ENCODE measurements at regions not wholly inside any gene's neighbourhood (a gene's known extent, or its start where the extent isn't known, plus 50 kb on each side); places are given as distances from the start of the nearest gene placed in this dataset.

DNA sequence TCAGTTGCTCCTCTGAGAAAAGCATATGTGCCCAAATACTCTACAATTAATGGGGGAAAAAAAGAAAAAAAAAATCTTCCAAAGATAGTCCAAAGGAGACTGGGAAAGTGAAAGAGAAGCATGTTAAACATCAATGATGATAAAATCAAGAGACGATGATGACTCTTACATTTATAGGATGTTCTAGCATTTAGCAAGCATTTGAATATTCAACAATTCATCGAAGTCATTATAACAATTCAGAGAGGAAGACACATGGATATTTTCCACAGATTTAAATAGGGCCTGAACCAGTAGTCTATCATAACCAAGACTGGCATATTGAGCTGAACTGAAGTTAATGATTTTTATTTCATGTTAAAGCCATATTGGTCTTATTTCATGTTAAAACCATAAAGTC is 528.4 kb downstream of the INHBA start:
- Histone ChIP-seq H3K9me3 (ENCODE audit: control insufficient read depth in 2 of 2, insufficient read depth in 1 of 2, low read length in 1 of 2) (no peaks in the 10 kb centered on the region), H3K27ac (ENCODE audit: low read depth in 1 of 2, low read length in 1 of 2) (no peak overlapping the region), H3K27me3 (ENCODE audit: control insufficient read depth in 2 of 2, insufficient read depth in 1 of 2, low read length in 1 of 2) (no peaks in the 10 kb centered on the region), H3K4me3 (ENCODE audit: low read length in 2 of 2) (no peak overlapping the region), H3K4me1 (ENCODE audit: control insufficient read depth in 2 of 2, insufficient read depth in 2 of 2, low read length in 2 of 2) (no peaks in the 10 kb centered on the region), H3K36me3 (ENCODE audit: control insufficient read depth in 2 of 2, insufficient read depth in 2 of 2, low read length in 1 of 2) (no peaks in the 10 kb centered on the region)
- no peak for DNase-seq (ENCODE audit: low read depth in 6 of 9, low spot score in 9 of 9)
- WGBS = 97% methylated on average over 2 of the region's 2 CpGs

DNA sequence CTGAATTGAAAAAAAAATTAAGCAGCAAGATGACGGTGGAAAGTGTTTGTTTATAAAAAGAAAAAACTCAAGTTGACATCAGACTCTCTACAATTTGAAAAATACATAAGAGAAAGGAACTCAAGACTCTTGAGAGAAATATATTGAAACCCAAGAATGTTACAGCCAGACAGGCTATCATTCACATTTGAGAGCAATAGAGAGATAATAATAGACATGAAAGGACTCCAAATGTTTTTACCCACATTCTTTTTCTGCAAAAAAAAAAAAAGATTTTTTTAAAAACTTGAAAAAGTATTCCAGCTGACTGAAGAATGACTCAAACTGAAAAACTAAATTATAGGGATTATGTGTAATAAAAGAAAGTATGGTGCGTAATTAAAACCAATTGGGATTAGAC is 532.4 kb downstream of the INHBA start:
- DNase-seq (ENCODE audit: low read depth in 6 of 9, low spot score in 9 of 9) = no peak

DNA sequence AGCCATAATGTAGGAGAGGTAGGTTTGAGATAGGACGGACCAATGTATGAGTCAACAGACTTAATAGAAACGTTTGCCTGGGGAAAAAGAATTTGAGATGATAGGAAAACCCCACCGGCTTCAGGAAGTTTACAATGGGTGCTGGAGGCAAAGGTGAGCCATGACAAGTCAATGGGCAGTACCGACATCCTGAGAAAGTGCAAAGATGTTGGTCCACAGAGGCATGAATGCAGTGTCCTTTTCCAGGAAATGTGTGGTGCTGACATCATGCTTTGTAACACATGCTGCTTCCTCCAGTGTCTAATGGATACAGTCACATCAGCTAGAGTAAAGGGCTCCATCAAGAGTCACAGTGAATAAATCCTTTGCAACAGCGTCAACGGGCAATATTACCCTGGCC is 533.6 kb downstream of the INHBA start:
- H3K36me3 ChIP-seq (ENCODE audit: control insufficient read depth in 2 of 2, insufficient read depth in 2 of 2, low read length in 1 of 2) = no peaks in the 10 kb centered on the region
- H3K9me3 ChIP-seq (ENCODE audit: control insufficient read depth in 2 of 2, insufficient read depth in 1 of 2, low read length in 1 of 2) = no peaks in the 10 kb centered on the region
- H3K27ac ChIP-seq (ENCODE audit: low read depth in 1 of 2, low read length in 1 of 2) = no peak overlapping the region
- DNase-seq (ENCODE audit: low read depth in 6 of 9, low spot score in 9 of 9) = no peak
- H3K27me3 ChIP-seq (ENCODE audit: control insufficient read depth in 2 of 2, insufficient read depth in 1 of 2, low read length in 1 of 2) = no peaks in the 10 kb centered on the region
- H3K4me1 ChIP-seq (ENCODE audit: control insufficient read depth in 2 of 2, insufficient read depth in 2 of 2, low read length in 2 of 2) = no peaks in the 10 kb centered on the region
- WGBS = 94% methylated on average over 6 of the region's 6 CpGs
- no peak overlapping the region for H3K4me3 ChIP-seq (ENCODE audit: low read length in 2 of 2)

More for the DNA sequence above, 532.4 kb downstream of the INHBA start:
- WGBS = 94% methylated on average over 2 of the region's 2 CpGs
- no peak overlapping the region for H3K27ac ChIP-seq (ENCODE audit: low read depth in 1 of 2, low read length in 1 of 2)
- no peaks in the 10 kb centered on the region for H3K36me3 ChIP-seq (ENCODE audit: control insufficient read depth in 2 of 2, insufficient read depth in 2 of 2, low read length in 1 of 2)
- no peaks in the 10 kb centered on the region for H3K4me1 ChIP-seq (ENCODE audit: control insufficient read depth in 2 of 2, insufficient read depth in 2 of 2, low read length in 2 of 2)
- no peaks in the 10 kb centered on the region for H3K27me3 ChIP-seq (ENCODE audit: control insufficient read depth in 2 of 2, insufficient read depth in 1 of 2, low read length in 1 of 2)
- H3K4me3 ChIP-seq (ENCODE audit: low read length in 2 of 2) = no peak overlapping the region
- no peaks in the 10 kb centered on the region for H3K9me3 ChIP-seq (ENCODE audit: control insufficient read depth in 2 of 2, insufficient read depth in 1 of 2, low read length in 1 of 2)

DNA sequence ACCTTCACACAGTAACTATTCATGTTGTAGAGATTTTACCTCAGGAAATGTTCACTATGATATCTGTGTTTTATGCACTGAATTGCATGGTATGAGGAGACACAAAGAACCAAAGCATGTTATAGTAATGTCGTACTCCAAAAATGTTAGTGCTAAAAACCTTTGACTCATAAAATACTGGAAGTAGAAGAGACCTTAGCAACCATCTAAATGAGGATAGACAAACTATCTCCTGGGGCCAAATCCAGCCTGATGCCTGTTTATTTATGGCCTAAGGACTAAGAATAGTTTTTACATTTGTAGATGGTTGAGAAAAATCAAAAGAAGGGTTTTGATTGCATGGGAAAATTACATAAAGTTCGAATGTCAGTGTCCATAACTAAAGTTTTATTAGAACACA is 535.1 kb downstream of the INHBA start:
- H3K27me3 ChIP-seq (ENCODE audit: control insufficient read depth in 2 of 2, insufficient read depth in 1 of 2, low read length in 1 of 2) = no peaks in the 10 kb centered on the region
- no peak for DNase-seq (ENCODE audit: low read depth in 6 of 9, low spot score in 9 of 9)
- H3K9me3 ChIP-seq (ENCODE audit: control insufficient read depth in 2 of 2, insufficient read depth in 1 of 2, low read length in 1 of 2) = no peaks in the 10 kb centered on the region
- H3K4me1 ChIP-seq (ENCODE audit: control insufficient read depth in 2 of 2, insufficient read depth in 2 of 2, low read length in 2 of 2) = no peaks in the 10 kb centered on the region
- no peaks in the 10 kb centered on the region for H3K36me3 ChIP-seq (ENCODE audit: control insufficient read depth in 2 of 2, insufficient read depth in 2 of 2, low read length in 1 of 2)
- H3K4me3 ChIP-seq (ENCODE audit: low read length in 2 of 2) = no peak overlapping the region
- 92% methylated on average over 2 of the region's 2 CpGs for WGBS
- H3K27ac ChIP-seq (ENCODE audit: low read depth in 1 of 2, low read length in 1 of 2) = no peak overlapping the region

DNA sequence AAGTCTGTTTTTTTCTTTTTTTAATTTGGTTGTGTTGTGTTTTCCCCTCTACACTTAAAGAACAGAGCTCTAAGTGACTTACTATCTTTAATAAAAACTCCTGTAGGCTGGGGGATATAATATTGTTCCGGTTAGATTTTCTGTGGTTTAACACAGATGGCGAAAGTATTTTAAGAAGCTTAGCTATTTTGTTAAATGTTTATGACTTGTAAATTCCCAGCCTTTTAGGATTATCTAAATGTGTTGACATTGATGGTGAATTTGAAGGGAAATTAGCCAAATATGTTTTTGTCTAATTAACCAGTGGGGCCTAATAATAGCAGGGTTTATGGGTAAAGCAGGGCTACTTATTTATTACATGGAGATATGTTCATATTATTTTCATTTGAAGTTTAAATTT is 538.5 kb downstream of the INHBA start:
- H3K27ac ChIP-seq (ENCODE audit: low read depth in 1 of 2, low read length in 1 of 2) = no peak overlapping the region
- WGBS = 44% methylated on average over 2 of the region's 2 CpGs
- no peaks in the 10 kb centered on the region for H3K4me1 ChIP-seq (ENCODE audit: control insufficient read depth in 2 of 2, insufficient read depth in 2 of 2, low read length in 2 of 2)
- no peak overlapping the region for H3K4me3 ChIP-seq (ENCODE audit: low read length in 2 of 2)
- no peaks in the 10 kb centered on the region for H3K27me3 ChIP-seq (ENCODE audit: control insufficient read depth in 2 of 2, insufficient read depth in 1 of 2, low read length in 1 of 2)
- no peaks in the 10 kb centered on the region for H3K9me3 ChIP-seq (ENCODE audit: control insufficient read depth in 2 of 2, insufficient read depth in 1 of 2, low read length in 1 of 2)
- DNase-seq (ENCODE audit: low read depth in 6 of 9, low spot score in 9 of 9) = no peak
- H3K36me3 ChIP-seq (ENCODE audit: control insufficient read depth in 2 of 2, insufficient read depth in 2 of 2, low read length in 1 of 2) = no peaks in the 10 kb centered on the region

DNA sequence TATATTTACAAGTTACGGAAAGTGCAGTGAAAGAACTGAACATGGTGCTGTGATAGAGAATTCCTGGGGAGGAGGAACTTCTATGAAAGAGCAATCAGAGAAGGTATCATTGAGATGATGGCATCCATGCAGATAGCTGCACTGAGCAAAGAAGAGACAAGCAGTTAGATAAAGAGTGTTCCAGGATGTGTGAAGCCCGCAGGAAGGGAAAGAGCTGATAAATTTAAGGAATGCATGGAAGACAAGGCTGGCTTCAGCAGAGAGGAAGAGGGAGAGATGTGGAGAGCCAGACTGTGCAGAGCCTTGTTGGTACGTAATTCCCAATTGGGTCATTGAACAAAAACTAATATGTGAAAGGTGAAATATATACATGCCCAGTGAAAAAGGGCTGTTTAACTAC is 538.9 kb downstream of the INHBA start:
- 96% methylated on average over 3 of the region's 3 CpGs for WGBS
- no peaks in the 10 kb centered on the region for H3K36me3 ChIP-seq (ENCODE audit: control insufficient read depth in 2 of 2, insufficient read depth in 2 of 2, low read length in 1 of 2)
- DNase-seq (ENCODE audit: low read depth in 6 of 9, low spot score in 9 of 9) = no peak

DNA sequence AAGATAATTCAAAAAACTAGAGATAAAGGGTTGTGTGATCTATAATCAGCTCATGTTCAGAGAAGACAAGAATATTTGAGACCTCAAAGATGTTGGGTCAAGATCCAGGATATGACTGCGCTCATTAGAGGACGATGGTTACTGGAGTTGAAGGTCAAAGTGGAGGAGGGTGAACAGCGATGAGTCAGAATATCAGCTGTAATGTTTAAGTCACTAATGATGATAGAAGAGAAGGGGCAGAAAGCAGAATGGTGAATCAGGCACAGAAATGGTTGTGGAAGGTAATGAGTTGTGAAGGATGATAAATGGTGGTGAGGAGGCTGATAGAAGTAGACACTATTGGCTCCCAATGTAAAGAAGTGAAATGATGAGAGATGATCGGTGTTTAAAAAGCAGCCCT is 540.3 kb downstream of the INHBA start:
- no peak overlapping the region for H3K27ac ChIP-seq (ENCODE audit: low read depth in 1 of 2, low read length in 1 of 2)
- 96% methylated on average over 4 of the region's 4 CpGs for whole genome bisulfite sequencing
- H3K36me3 ChIP-seq (ENCODE audit: control insufficient read depth in 2 of 2, insufficient read depth in 2 of 2, low read length in 1 of 2) = no peaks in the 10 kb centered on the region
- no peak overlapping the region for H3K4me3 ChIP-seq (ENCODE audit: low read length in 2 of 2)
- H3K27me3 ChIP-seq (ENCODE audit: control insufficient read depth in 2 of 2, insufficient read depth in 1 of 2, low read length in 1 of 2) = no peaks in the 10 kb centered on the region
- H3K4me1 ChIP-seq (ENCODE audit: control insufficient read depth in 2 of 2, insufficient read depth in 2 of 2, low read length in 2 of 2) = no peaks in the 10 kb centered on the region
- H3K9me3 ChIP-seq (ENCODE audit: control insufficient read depth in 2 of 2, insufficient read depth in 1 of 2, low read length in 1 of 2) = no peaks in the 10 kb centered on the region
- DNase-seq (ENCODE audit: low read depth in 6 of 9, low spot score in 9 of 9) = no peak

More for the DNA sequence above, 538.9 kb downstream of the INHBA start:
- no peaks in the 10 kb centered on the region for H3K4me1 ChIP-seq (ENCODE audit: control insufficient read depth in 2 of 2, insufficient read depth in 2 of 2, low read length in 2 of 2)
- H3K4me3 ChIP-seq (ENCODE audit: low read length in 2 of 2) = no peak overlapping the region
- no peak overlapping the region for H3K27ac ChIP-seq (ENCODE audit: low read depth in 1 of 2, low read length in 1 of 2)
- H3K27me3 ChIP-seq (ENCODE audit: control insufficient read depth in 2 of 2, insufficient read depth in 1 of 2, low read length in 1 of 2) = no peaks in the 10 kb centered on the region
- no peaks in the 10 kb centered on the region for H3K9me3 ChIP-seq (ENCODE audit: control insufficient read depth in 2 of 2, insufficient read depth in 1 of 2, low read length in 1 of 2)

DNA sequence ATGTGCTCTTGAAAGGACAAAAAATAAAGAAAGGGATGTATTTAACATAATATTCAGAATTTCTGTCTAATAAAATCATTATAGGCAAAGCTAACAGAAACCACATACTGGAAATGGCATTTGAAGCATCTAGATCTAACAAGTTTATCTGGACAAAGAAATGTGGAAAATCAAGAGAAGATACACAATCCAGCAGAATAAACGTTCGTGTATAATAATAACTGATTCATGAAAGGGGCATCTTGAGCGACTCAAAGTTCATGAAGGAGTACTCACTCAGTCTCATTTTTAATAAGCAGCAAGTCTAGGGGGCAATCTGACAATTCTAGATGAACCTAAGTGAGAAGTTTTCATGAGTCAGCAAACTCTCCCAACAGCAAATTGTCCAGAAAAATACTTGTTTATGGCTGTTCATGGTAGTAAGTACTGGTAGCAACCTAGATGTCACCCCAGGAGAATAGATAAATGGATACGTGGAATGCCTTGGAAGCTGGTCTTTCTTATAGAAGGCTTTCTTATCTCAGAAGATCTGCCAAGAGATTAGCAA is 541.8 kb downstream of the INHBA start:
- 95% methylated on average over 4 of the region's 4 CpGs for WGBS
- no peaks in the 10 kb centered on the region for H3K4me1 ChIP-seq (ENCODE audit: control insufficient read depth in 2 of 2, insufficient read depth in 2 of 2, low read length in 2 of 2)

DNA sequence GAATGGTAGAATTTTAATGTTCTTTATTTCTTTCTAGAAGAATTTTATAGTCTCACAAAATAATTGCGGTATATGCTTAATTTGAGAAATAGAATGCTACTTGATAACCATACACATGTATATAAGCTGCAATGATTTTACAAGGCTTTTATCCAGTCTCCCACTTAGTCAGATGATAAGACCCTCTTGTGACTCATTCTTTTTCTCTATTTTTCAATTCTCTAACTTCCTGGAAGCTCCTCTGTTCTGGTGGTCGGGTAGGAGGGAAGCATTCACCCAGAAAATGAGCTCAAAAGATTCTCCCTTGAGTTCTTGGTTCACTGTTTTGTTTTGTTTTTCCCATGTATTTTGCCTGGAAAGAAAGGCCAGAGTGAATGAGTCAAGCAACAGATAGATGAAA is 546.6 kb downstream of the INHBA start:
- Histone ChIP-seq H3K4me3 (ENCODE audit: low read length in 2 of 2) (no peak overlapping the region), H3K9me3 (ENCODE audit: control insufficient read depth in 2 of 2, insufficient read depth in 1 of 2, low read length in 1 of 2) (no peaks in the 10 kb centered on the region), H3K4me1 (ENCODE audit: control insufficient read depth in 2 of 2, insufficient read depth in 2 of 2, low read length in 2 of 2) (no peaks in the 10 kb centered on the region), H3K27ac (ENCODE audit: low read depth in 1 of 2, low read length in 1 of 2) (no peak overlapping the region), H3K36me3 (ENCODE audit: control insufficient read depth in 2 of 2, insufficient read depth in 2 of 2, low read length in 1 of 2) (no peaks in the 10 kb centered on the region), H3K27me3 (ENCODE audit: control insufficient read depth in 2 of 2, insufficient read depth in 1 of 2, low read length in 1 of 2) (no peaks in the 10 kb centered on the region)
- no peak for DNase-seq (ENCODE audit: low read depth in 6 of 9, low spot score in 9 of 9)
- WGBS = 88% methylated on average over 2 of the region's 2 CpGs

More for the DNA sequence above, 541.8 kb downstream of the INHBA start:
- no peak for DNase-seq (ENCODE audit: low read depth in 6 of 9, low spot score in 9 of 9)
- Histone ChIP-seq H3K36me3 (ENCODE audit: control insufficient read depth in 2 of 2, insufficient read depth in 2 of 2, low read length in 1 of 2) (no peaks in the 10 kb centered on the region), H3K9me3 (ENCODE audit: control insufficient read depth in 2 of 2, insufficient read depth in 1 of 2, low read length in 1 of 2) (no peaks in the 10 kb centered on the region), H3K4me3 (ENCODE audit: low read length in 2 of 2) (no peak overlapping the region), H3K27ac (ENCODE audit: low read depth in 1 of 2, low read length in 1 of 2) (no peak overlapping the region), H3K27me3 (ENCODE audit: control insufficient read depth in 2 of 2, insufficient read depth in 1 of 2, low read length in 1 of 2) (no peaks in the 10 kb centered on the region)

DNA sequence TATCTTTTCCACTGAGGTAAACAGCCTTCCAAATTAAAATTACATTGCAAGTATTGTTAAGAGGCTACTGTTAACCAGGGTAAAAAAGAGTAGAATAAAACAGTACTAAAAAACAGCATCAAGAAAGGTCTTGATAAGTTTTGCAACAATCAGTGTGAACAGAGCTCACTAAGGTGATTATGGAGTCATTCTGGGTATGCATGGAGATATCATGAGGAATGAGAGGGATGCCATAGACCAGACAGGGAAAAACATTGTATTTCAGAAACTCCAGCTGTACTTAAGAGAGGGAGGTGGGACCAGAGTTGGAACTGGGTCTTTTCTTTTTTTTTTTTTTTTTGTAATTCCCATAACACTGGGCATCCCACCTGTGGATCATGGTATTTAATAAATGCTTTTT is 549.6 kb downstream of the INHBA start:
- Histone ChIP-seq H3K36me3 (ENCODE audit: control insufficient read depth in 2 of 2, insufficient read depth in 2 of 2, low read length in 1 of 2) (no peaks in the 10 kb centered on the region), H3K4me1 (ENCODE audit: control insufficient read depth in 2 of 2, insufficient read depth in 2 of 2, low read length in 2 of 2) (no peaks in the 10 kb centered on the region), H3K27ac (ENCODE audit: low read depth in 1 of 2, low read length in 1 of 2) (no peak overlapping the region), H3K9me3 (ENCODE audit: control insufficient read depth in 2 of 2, insufficient read depth in 1 of 2, low read length in 1 of 2) (no peaks in the 10 kb centered on the region), H3K27me3 (ENCODE audit: control insufficient read depth in 2 of 2, insufficient read depth in 1 of 2, low read length in 1 of 2) (no peaks in the 10 kb centered on the region), H3K4me3 (ENCODE audit: low read length in 2 of 2) (no peak overlapping the region)
- no peak for DNase-seq (ENCODE audit: low read depth in 6 of 9, low spot score in 9 of 9)
